Activated CD4-positive, CD25-positive, alpha-beta regulatory T cell (primary cell): ENCODE measurements at regions not wholly inside any gene's neighbourhood (a gene's known extent, or its start where the extent isn't known, plus 50 kb on each side); places are given as distances from the start of the nearest gene placed in this dataset.

Experiments used
- DNase-seq, 4 experiments: peaks; one replicate each; lab custom pipeline; 2025; lab: John Stamatoyannopoulos, UW

GRCh38 chr2:144578099-144578498 is 58.2 kb upstream of the ZEB2 start:
- DNase-seq = no peak

DNA sequence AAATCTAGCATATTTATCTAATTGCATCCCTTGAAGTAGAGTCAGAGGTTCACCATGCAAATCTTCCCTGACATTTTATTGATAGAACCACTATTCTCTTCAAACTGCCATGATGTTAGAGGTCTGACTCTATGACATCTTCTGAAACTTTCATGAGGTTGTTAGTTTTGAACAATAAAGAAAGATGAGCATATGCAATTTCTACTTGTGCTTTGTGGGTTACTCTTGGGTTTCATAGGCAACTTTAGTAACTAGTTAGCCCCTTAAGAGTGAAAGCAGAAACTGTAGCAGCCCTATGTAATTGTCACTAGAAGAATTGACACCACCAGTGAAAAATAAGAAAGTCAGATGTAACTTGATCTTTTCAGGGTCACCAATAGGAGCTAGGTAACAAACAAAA is 53.1 kb upstream of the ZEB2 start:
- DNase-seq = no peak

DNA sequence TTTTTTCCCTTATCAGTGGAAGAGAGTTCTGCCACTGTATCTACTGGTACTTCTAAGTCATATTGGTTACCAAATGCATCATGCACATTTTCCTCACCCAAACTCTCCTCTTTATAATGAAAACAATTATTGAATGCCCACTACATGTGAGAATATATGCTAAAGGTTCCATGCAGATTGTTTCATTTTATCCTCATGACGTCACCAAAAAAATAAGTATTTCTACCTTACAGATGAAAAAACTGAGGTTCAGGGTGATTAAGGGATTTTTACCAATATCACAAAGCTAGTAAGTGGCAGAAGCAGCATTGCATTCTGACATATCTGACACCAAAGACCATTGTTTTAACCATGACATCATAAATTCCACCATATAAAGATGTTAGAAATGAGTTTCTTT is 51.9 kb upstream of the ZEB2 start:
- DNase-seq = no peak

DNA sequence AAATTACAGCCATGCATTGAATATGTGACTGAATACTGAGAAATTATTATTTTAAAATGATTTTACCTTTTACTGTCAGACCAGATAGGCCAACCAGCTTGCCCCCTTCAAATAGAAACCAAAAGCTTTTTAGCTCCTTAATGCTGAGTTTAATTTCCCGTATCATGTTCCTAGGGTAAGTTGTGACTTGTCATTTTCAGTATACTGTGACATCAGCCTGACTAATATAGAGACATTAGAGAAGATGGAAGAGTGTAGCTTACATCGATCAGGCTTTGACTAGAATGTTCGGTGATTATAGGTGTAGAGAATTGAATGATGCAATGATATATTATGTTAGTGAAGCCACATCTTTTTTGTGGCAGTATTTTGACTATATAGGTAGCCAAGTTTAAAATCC is 50.6 kb upstream of the ZEB2 start:
- no peak for DNase-seq
